HG02759 (cell line): ENCODE measurements at regions not wholly inside any gene's neighbourhood (a gene's known extent, or its start where the extent isn't known, plus 50 kb on each side); places are given as distances from the start of the nearest gene placed in this dataset.
"Not testable (repeated sequence)": the region's sequence is repeated elsewhere in the genome, so short reads cannot be mapped to it uniquely, and the experiment has no call there.

Experiments used
- ATAC-seq: cut with Tn5 transposase; IDR thresholded peaks from one replicate; pipeline ENCODE4 v1.9.1; 2021; ENCODE audit warnings: mild to moderate bottlenecking, moderate library complexity; ENCODE audit not compliant: unreplicated experiment

DNA sequence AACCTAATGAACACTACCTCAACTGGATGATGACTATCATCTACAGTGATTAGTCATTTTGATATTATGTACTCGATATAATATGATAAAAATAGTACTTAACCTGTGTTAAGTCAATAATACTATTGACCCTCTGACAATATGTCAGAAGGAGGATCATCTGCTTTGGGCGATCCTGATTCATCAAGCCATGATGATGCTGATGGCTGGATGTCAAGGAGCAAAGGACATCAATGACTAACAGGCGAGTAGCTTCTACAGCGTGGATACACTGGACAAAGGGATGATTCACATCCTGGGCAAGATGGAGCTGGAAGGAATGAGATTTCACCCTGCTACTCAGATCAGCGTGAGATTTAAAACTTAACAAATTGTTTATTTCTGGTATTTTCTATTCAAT, 94.4 kb upstream of the SKAP2 start:
- no peak for ATAC-seq

DNA sequence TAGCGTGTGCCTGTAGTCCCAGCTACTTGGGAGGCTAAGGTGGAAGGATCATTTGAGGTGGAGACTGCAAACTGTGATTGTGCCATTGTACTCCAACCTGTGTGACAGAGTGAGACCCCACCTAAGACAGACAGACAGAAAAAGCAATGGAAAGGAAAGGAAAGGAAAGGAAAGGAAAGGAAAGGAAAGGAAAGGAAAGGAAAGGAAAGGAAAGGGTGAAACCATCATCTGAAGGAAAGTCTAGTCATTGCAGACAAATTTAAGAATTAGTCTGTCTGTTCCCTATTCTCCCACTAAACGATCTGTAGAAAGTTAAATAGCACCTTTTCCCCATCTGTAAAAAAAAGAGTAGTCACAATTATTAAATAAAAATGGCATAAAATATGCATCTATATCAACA, 91.1 kb upstream of the SKAP2 start:
- no peak for ATAC-seq

DNA sequence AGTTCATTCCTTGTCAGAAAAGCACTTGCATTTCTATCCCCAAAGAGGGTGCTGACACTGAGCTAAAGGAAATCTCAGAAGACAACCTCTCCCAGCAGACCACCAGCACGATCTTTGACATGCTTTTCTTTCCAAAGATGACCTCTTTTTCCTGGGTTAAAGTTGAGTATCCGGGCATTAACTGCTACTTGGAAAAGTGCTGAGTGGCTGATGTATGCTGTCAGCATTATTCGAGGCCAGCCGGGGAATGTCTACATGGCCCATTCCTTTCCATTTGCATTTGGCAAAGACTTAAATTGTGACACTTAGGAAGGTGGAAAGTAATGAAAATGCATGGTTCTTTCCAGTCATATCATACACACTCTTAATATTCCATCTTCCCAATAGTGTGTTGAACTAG, 90.6 kb upstream of the SKAP2 start:
- ATAC-seq, result no peak

DNA sequence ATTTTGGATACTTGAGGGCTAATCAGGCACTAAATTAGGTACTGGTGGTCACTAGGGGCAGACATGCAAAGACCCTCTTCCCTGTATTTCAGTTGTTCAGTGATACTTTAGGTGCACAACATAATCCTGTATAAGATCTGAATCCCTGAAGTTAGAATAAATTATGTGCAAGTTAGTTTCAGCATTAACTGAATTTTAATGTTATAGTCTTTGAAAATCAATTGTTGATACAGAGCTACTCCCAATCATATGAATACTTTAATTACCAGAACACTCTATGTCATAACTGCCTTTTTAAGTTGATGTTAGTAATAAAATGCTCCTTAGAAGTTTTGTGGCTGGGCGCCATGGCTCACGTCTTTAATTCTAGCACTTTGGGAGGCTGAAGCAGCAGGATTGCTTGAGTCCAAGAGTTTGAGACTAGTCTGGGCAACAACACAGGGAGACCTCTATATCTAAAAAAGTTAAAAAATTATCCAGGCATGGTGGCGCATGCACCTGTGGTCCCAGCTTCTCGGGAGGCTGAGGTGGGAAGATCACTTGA, 87.1 kb upstream of the SKAP2 start:
- ATAC-seq, result no peak

DNA sequence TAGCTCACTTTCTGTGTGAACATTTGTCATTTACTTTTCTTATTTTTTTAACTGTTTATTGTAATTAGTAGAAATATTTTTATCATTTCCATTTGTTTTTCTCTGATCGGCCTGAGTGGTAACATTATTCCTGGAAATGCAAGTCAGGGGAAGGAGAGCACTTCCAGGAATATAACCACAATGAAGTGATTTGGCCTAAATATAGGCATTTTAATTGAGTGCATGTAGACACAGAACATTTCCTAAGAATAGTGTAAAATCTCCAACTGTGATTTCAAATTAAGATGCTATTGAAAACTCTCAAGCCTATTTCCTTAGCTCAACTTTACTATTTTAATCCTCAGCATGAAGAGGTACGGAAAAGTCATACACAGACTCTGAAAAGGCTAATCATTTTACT, 86.5 kb upstream of the SKAP2 start:
- no peak for ATAC-seq

DNA sequence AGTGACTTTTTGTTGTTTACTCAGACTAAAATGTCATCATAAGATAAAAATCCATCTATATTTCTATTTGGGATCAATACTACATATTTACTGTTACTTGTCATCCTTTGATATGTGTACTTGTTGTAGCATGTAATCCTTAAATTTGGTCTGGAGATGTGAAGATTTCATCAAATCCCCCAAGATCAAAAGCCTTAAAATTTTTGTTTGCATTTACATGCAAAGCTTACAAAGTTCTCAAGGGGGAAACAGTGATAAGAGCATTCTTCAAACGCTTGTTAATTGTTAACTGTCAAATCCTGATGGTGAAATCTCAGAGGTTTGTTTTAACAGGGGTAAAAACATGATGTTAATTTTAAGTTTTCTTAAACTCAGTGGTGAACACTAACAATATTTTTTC, 84.9 kb upstream of the SKAP2 start:
- ATAC-seq, result no peak

DNA sequence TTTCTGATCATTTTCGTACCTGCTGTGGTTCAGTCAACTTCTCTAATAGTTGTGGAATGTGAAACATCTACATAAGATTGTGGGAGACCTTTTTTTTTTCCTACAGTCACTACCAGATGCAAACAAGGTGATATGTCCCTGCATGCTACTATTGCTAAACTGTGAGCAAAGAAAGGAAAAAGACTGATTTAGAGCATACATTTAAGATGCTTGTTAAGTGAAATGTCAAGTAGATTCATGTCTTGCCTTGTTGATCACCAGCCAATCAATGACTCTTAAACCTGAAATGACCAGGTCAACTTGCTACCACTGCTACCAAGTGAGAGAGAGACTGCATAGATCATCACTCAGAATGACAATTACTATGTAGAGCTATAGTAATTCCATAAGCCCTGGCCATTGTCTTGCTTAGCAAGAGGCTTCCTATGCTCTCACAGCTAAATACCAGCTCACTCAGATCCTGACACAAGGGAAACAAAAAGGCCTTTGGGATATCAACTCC, 84.3 kb upstream of the SKAP2 start:
- ATAC-seq, result no peak

DNA sequence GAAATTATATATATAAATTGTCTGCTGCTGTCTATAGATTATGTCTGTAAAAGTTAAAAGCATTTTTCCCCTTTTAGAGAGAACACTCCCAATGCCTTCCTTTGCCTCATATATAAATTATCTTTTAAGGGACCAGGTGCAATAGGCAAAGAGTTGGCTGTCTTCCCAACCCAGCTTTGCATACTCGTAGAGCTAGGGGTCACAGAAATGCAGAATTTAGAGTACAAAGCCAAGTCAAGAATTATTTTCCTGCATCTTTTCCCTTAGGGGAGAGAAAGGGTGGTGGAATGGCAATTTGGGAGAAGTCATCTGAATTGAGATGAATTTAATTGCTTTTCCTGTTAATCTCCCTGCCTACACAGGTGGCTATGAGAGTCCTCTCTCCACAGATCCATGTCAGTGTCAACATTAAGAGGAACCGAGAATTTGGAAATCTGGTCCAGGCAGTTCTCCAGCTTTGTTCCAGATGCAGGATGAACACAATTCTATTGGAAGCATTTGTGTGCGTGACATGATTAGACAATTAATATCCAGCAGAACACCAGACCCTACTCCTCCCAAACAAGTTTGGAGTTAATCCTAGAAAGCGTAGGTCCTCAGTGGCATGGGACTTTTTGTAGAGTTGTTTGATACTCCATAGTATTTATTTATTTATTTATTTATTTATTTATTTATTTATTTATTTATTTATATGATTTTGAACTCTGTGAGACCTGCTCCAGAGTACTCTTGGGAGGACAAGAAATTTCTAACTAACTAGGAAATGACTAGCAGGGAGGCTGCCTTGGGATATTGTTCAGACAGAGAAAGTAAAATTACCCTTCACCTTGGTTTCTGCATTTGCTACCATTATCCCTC, 80.3 kb upstream of the SKAP2 start:
- no peak for ATAC-seq

DNA sequence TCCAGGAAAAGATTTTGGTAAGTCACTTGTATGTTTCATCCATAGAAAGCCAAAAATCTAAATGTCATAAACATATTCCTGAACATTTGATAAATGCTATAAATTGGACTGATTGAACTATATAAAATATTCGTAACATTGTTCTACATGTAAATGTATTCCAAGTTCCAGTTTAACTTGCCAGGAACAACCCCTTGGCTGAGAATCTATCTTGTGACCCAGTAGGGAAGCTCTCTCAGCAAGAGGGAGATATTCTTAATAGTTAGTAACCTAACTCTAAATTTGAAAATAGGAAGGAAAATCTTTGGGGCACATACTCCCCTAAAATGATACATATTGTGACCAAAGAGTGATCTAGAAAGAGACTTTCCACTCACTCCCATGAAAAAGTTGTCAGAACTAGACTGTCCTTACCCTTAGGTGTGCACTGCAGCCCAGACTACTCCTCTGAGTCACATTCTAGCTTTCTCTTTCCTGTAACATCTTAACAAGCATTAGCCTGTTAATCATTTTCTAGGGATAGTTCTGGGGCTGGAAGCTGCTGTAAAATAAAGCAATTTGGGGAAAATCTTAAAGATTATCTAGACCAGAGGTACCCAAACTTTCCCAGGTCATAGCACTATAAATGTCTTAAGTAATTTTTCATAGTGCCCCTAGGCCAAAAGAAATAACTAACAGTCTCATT, 73.7 kb upstream of the SKAP2 start:
- ATAC-seq, result peak; percentile 65

DNA sequence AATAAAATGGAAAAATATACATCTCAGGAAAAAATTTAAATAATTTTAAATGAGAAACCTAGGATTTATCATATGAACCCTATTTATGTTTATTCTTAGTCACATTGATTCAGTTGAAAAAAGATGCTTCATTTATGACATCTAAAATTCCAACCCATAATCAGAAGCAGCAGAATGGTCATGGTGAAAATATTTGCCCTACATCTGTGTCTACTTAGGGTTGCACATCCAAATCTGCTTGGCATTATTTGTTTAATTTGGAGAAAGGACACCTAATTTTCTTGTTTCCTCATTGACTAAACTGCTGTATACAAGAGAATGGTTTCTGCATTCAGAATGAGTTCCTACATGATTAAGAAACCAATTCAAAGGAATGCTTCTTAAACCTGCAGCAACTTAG, 72.9 kb upstream of the SKAP2 start:
- no peak for ATAC-seq

DNA sequence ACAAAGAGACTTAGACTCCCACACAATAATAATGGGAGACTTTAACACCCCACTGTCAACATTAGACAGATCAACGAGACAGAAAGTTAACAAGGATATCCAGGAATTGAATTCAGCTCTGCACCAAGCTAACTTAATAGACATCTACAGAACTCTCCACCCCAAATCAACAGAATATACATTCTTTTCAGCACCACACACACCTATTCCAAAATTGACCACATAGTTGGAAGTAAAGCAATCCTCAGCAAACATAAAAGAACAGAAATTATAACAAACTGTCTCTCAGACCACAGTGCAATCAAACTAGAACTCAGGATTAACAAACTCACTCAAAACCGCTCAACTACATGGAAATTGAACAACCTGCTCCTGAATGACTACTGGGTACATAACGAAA, 68.2 kb upstream of the SKAP2 start:
- not testable (repeated sequence) for ATAC-seq

DNA sequence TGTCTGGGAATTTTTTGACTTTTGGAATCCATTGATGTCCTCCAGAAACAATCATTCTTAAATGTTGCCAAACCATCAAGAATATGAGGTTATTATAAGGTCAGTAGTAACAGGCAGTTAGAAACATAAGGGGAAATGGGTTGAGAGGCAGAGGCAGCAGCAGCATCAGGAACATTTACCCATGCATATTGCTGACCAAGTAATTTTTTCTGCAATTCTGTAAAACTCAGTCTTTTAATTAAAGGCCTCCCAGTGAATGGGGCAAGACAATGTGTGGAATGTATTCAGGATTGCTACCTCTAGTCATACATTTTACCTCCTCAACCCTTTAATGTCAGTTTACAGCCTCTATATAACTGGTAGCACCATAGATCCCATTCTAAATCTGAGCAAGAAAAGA, 66.5 kb upstream of the SKAP2 start:
- no peak for ATAC-seq

DNA sequence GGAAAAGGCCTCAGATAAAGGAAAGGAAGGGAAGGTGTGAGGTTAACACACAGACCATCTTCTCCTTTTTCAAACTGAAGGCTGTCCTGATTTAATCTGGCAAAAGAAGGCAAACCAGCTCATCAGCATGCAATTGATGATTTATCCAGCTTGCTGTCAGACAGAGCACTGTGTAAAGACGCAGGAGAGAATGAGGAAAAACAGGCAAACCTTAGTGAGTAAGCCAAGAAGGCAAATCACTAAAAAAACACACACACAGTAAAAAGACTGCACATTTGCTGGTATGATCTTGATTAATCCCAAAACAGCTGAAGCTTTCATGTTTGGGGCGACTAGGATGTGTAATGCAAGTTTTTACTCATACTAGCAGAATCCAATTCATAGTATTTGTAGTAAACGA, 65.8 kb upstream of the SKAP2 start:
- ATAC-seq, result no peak

DNA sequence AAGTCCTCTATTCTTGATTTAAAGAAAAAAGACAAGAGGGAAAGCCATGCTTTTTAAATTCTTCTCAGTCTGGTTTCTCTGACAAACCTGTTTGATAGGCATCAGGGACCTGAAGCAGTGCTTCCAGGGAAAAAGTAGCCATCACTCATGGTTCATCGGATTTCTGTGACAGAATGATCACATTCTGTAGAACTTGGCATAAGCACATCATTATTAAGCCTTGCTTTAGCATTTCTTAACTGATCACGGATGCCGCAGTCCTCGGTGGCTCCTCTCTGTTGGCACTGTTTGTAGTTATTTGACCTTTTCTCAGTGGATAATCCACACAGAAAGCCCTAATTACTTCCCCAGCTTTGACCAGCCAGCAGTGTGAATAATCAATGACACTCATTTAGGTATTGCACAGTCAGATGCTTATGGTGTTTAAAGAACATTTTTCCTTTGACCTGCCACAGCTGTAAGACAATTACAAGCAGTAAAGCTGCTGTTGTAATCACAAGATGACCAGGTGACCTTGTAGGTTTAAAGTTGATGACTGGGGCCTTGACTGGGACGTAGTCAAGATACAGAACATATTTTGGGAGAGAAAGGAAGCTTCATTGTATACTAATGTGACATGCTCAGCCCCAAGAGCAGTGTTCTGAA, 64.4 kb upstream of the SKAP2 start:
- no peak for ATAC-seq

DNA sequence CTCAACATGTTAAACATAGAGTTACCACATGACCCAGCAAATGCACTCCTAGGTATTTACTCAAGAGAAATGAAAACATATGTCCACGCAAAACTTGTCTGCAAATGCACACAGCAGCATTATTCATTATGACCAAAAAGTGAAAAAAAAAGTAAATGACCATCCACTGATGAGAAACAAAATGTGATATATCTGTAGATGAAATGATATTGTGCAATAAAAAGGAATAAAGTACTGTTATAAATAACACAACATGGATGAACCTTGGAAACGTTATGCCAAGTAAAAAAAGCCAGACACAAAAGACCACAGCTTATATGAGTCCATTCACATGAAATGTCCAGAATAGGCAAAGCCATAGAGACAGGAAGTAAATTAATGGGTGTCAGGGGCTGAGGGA, 61.4 kb upstream of the SKAP2 start:
- no peak for ATAC-seq

DNA sequence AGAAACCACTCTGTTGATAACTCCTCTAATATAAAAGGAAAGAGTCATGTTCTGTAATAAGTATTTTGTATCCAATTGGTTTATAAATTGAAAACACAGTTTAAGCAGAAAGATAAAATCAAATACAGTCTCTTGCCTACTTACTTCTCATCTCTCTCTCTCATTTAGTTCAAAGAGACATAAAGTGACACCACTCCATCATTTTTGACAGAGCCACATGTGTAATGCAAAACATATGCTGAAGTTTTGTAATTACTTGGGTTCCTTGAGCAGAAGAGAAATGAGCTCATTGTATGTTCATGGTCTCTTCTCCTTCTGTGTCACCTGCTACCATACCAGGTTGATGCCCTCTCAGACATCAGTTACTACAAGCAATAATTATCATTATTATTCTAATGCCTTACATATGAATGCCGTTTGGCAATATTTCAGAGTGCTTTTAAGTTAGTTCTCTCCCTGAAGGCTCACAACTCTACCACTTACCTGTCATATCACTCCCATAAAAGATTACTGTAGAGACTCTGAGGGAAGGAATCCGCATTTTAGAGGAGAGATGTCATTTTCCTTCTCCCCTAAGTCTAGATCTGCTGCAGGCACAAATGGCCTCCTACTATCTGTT, 59.9 kb upstream of the SKAP2 start:
- no peak for ATAC-seq

DNA sequence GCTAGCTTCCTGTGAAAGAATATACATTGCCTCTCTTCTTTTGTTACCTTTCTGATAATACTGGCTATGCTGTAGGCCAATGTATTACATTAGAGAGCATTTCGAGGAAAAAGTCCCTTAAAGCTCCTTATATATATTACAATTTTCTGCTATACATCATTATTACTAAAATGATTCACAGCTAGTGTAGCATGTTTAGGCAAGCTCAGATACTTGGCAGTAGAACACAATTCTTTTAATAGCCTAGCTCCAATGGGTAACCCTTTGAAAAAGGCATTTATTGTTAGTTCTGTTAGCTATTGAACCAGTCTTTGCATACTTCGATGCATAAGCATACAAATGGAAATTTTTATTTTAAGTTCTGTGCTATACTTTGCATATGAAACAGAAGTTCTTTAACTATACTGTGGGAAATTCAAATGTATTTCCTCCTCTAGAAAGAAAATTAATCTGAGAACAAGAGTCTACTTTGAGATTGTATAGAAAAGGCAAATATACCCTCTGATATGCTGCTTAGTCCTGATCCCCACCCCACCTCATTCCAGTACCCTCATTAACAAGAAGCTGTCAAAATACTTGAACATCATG, 55.6 kb upstream of the SKAP2 start:
- no peak for ATAC-seq

DNA sequence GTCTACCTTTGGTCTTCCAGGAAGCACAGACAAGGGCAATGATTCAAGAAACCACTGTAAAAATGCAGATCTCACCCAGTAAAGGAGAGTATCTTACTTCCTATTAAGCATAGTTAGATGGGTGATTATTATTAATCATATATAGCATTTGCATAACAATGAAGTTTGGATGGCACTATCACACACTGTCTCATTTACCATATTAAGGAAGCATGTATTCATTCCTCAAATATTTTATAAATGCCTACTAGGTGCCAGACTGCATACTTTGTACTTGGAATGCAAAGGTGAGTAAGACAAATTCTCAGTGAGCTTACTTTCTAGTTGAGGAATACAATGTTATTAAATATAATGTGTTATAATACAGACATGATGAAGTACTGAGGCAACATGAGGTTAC, 53.9 kb upstream of the SKAP2 start:
- no peak for ATAC-seq

DNA sequence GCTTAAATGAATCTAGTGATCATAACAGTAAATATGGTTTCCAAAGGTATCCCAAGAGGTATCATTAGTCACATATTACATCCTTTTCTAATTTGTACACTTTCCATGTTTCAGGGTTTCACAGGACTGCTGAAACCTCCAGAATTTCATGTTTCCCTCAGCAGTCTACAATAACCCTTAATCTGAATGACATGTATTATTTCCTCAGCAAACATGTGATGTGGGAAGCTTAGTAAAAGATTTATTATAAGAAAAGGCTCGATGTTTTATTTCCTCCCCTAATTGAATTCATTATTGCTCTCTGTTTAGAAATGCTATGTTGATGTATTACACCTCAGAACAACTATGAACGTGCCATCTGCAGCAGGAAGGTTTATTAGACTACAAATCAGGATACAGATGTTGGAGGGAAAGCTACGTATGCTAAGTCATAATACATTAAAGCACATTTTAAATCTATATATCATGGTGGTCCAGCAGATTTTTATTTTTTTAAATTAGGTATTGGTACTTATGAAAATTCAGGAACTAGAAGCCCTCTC, 52.5 kb upstream of the SKAP2 start:
- ATAC-seq, result no peak

DNA sequence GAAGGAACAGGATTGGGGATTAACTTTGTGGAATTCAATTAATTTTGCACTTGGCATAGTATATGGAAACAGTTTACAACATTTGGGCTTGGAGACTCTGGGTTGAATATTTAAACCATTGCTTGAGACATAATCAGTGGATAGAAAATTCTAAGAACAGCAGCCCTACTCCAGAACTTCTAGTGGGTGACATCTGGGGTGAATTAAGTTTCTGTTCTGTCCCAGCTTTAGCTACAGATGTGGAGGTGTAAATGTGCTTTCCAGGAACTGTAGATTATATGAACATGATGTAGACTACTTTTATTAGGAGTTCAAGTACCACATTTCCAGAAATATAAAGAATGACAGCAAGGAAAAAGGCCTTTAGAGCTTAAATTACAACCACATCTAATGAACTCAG, 51.9 kb upstream of the SKAP2 start:
- no peak for ATAC-seq
